ENCODE measurements at regions not wholly inside any gene's neighbourhood (a gene's known extent, or its start where the extent isn't known, plus 50 kb on each side); places are given as distances from the start of the nearest gene placed in this dataset.

GRCh38 chr6:19772891-19773290 lies 64.3 kb upstream of the ID4 start:
- POLR2A ChIA-PET (ENCODE audit: unreplicated experiment), result no interaction called here
- Histone ChIP-seq H3K18ac (ENCODE audit: low read depth, low read length) (no peak overlapping the region), H4K8ac (ENCODE audit: low read depth in 2 of 2, low read length in 2 of 2) (no peak overlapping the region), H3K79me1 (ENCODE audit: low read depth in 1 of 2, low read length in 2 of 2) (no peaks in the 10 kb centered on the region), H4K91ac (ENCODE audit: insufficient read depth, low read depth, low read length) (no peak overlapping the region), H3K9me3 (ENCODE audit: control insufficient read depth, insufficient read depth, low read length) (no peaks in the 10 kb centered on the region), H3K4me1 (ENCODE audit: control insufficient read depth, insufficient read depth, low read length) (no peaks in the 10 kb centered on the region), H3K4me2 (ENCODE audit: low read depth, low read length) (no peak overlapping the region), H3K9ac (ENCODE audit: low read depth, low read length) (no peak overlapping the region), H2BK120ac (ENCODE audit: low read depth, low read length) (no peak overlapping the region), H2BK15ac (ENCODE audit: low read depth, low read length) (no peak overlapping the region), H3K9me1 (ENCODE audit: insufficient read depth, low read length) (no peaks in the 10 kb centered on the region), H3K23ac (ENCODE audit: low read depth, low read length) (no peak overlapping the region), H2AK9ac (replicated peaks; ENCODE audit: low read depth, low read length, poor library complexity) (no peak overlapping the region), H3K36me3 (ENCODE audit: control insufficient read depth, insufficient read depth, low read length) (no peaks in the 10 kb centered on the region), H2BK5ac (ENCODE audit: low read depth, low read length, poor library complexity, severe bottlenecking) (no peak overlapping the region), H3K27me3 (ENCODE audit: control insufficient read depth, insufficient read depth, low read length) (no peaks in the 10 kb centered on the region), H4K20me1 (ENCODE audit: insufficient read depth, low read length) (no peaks in the 10 kb centered on the region), H3K4me3 (ENCODE audit: insufficient read depth, low read depth, low read length) (no peak overlapping the region), H2BK20ac (ENCODE audit: low read depth, low read length) (no peak overlapping the region), H3K27ac (ENCODE audit: insufficient read depth, low read length) (no peak overlapping the region), H4K5ac (ENCODE audit: low read depth, low read length) (no peak overlapping the region), H3K14ac (replicated peaks; ENCODE audit: low read depth, low read length) (no peak overlapping the region), H3K56ac (ENCODE audit: extremely low read depth, insufficient read depth, low read length) (no peak overlapping the region), H2AK5ac (ENCODE audit: low read depth, low read length) (no peak overlapping the region), H3K4ac (ENCODE audit: low read depth, low read length) (no peak overlapping the region), H2AFZ (replicated peaks; ENCODE audit: low read length, poor library complexity) (no peak overlapping the region)
- in situ Hi-C loops (cut with MboI; ENCODE audit: low sequenced_read_pairs), result no loop called here
- ATAC-seq (ENCODE audit: low read depth) (no peak), DNase-seq (no peak)
- no peak for TF ChIP-seq FOS (IDR thresholded peaks at IDR 0.05; ENCODE audit: low read depth, low read length)
- no peak for TF ChIP-seq RFX5 (IDR thresholded peaks at IDR 0.05; ENCODE audit: low read depth, low read length)
- no peak for TF ChIP-seq USF2 (IDR thresholded peaks at IDR 0.05; ENCODE audit: low read depth, low read length)
- intact Hi-C loops (cut with micrococcal nuclease), result no loop called here
- dilution Hi-C loops (cut with HindIII; ENCODE audit: low sequenced_read_pairs, unreplicated experiment), result no loop called here
- CTCF ChIA-PET, result interaction anchor here (1.0 kb wide), 1 partner anchor 12 kb away, joined by 3 read pairs; no protein-coding TSS in a partner anchor
- no TSS peak for BruUV-seq (replicated peaks)

Measured in IMR-90 (cell line).